ENCODE measurements at regions not wholly inside any gene's neighbourhood (a gene's known extent, or its start where the extent isn't known, plus 50 kb on each side); places are given as distances from the start of the nearest gene placed in this dataset.

DNA sequence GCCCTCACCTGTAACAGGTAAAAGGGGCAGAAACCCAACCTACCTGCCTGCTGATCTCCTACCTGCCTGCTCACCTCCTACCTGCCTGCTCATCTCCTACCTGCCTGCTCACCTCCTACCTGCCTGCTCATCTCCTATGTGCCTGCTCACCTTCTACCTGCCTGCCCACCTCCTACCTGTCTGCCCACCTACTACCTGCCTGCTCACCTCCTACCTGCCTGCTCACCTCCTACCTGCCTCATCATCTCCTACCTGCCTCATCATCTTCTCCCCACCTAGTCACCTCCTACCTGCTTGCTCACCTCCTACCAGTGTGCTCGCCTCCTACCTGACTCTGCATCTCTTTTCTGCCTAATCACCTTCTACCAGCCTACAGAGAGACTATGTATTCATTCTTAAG, 452.9 kb downstream of the MATN1 start:
- Histone ChIP-seq H3K36me3 (ENCODE audit: control insufficient read depth in 1 of 2, insufficient read depth in 2 of 2, low read length in 2 of 2) (no peaks in the 10 kb centered on the region), H3K4me1 (ENCODE audit: control insufficient read depth in 1 of 2, insufficient read depth in 2 of 2, low read length in 2 of 2) (no peaks in the 10 kb centered on the region), H3K27me3 (ENCODE audit: low read depth, low read length) (peaks cover under 1% of the 10 kb centered on the region), H3K9me3 (ENCODE audit: control insufficient read depth in 1 of 2, low read length in 2 of 2) (peaks cover 0 to 4% of the 10 kb centered on the region in 2 donors), H3K27ac (ENCODE audit: low read length) (no peak overlapping the region), H3K4me3 (ENCODE audit: low read depth in 1 of 2, low read length in 2 of 2) (no peak overlapping the region)

DNA sequence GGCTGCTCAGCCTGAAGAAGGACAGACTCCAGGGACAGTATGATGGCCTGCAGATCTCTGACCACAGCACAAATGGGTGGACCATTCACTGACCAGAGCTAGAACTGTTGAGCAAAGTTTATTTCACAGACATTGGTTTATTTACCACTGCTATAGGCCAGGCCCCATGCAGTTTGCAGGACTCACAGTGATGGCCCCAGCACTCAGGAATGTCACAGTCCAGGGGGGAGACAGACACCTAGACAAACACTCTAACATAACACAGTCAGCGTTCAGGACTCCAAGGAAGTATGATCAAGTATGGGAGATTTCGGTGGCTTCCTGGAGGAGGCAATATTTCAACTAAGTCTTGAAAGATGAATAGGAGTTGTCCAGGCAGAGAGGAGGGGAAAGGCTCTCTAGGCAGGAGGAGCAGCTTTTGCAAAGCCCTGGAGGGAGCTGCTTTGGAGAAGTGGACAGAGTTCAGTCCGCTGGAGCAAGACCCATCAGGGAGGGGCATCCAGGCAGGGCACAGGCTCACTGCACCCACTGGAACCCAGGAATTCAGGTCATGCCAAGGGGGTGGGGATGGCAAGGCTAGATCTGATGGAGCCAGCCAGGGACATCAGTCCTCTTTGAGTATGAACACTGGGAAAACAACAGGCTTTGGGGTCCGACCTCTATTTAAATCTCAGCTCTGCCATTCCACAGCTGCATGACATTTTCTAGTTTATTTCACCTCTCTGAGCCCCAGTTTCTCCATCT, 454.3 kb downstream of the MATN1 start:
- no peak overlapping the region for H3K4me3 ChIP-seq (ENCODE audit: low read depth in 1 of 2, low read length in 2 of 2)
- no peaks in the 10 kb centered on the region for H3K4me1 ChIP-seq (ENCODE audit: control insufficient read depth in 1 of 2, insufficient read depth in 2 of 2, low read length in 2 of 2)
- H3K27me3 ChIP-seq (ENCODE audit: low read depth, low read length): no peaks in the 10 kb centered on the region
- H3K27ac ChIP-seq (ENCODE audit: low read length): no peak overlapping the region
- H3K9me3 ChIP-seq (ENCODE audit: control insufficient read depth in 1 of 2, low read length in 2 of 2): peaks cover 0 to 4% of the 10 kb centered on the region in 2 donors
- no peaks in the 10 kb centered on the region for H3K36me3 ChIP-seq (ENCODE audit: control insufficient read depth in 1 of 2, insufficient read depth in 2 of 2, low read length in 2 of 2)

DNA sequence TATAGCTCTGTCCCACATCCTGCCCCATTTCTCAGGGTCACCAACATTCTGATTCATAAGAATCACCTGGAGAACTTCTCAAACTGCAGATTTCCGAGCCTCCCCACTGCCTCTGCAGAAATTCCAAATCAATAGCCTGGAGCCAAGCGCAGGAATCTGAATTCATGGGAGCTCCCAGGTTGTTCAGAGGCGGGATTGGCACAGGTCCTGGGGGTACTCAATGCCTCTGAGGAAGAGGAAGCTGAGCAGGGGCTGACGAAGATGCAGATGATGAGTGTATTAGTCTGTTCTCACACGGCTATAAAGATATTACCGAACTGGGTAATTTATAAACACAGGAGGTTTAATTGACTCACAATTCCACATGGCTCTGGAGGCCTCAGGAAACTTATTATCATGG, 455.5 kb downstream of the MATN1 start:
- Histone ChIP-seq H3K4me1 (ENCODE audit: control insufficient read depth in 1 of 2, insufficient read depth in 2 of 2, low read length in 2 of 2) (no peaks in the 10 kb centered on the region), H3K36me3 (ENCODE audit: control insufficient read depth in 1 of 2, insufficient read depth in 2 of 2, low read length in 2 of 2) (no peaks in the 10 kb centered on the region), H3K27me3 (ENCODE audit: low read depth, low read length) (no peaks in the 10 kb centered on the region), H3K4me3 (ENCODE audit: low read depth in 1 of 2, low read length in 2 of 2) (no peak overlapping the region), H3K27ac (ENCODE audit: low read length) (no peak overlapping the region), H3K9me3 (ENCODE audit: control insufficient read depth in 1 of 2, low read length in 2 of 2) (peaks cover 0 to 4% of the 10 kb centered on the region in 2 donors)

- Histone ChIP-seq H3K9me3 (ENCODE audit: control insufficient read depth in 1 of 2, low read length in 2 of 2) (peaks cover 0 to 4% of the 10 kb centered on the region in 2 donors), H3K27me3 (ENCODE audit: low read depth, low read length) (no peaks in the 10 kb centered on the region), H3K36me3 (ENCODE audit: control insufficient read depth in 1 of 2, insufficient read depth in 2 of 2, low read length in 2 of 2) (no peaks in the 10 kb centered on the region), H3K4me1 (ENCODE audit: control insufficient read depth in 1 of 2, insufficient read depth in 2 of 2, low read length in 2 of 2) (no peaks in the 10 kb centered on the region), H3K4me3 (ENCODE audit: low read depth in 1 of 2, low read length in 2 of 2) (no peak overlapping the region), H3K27ac (ENCODE audit: low read length) (no peak overlapping the region)
Measured at GRCh38 chr1:30267046-30267445, 456.3 kb downstream of the MATN1 start.

DNA sequence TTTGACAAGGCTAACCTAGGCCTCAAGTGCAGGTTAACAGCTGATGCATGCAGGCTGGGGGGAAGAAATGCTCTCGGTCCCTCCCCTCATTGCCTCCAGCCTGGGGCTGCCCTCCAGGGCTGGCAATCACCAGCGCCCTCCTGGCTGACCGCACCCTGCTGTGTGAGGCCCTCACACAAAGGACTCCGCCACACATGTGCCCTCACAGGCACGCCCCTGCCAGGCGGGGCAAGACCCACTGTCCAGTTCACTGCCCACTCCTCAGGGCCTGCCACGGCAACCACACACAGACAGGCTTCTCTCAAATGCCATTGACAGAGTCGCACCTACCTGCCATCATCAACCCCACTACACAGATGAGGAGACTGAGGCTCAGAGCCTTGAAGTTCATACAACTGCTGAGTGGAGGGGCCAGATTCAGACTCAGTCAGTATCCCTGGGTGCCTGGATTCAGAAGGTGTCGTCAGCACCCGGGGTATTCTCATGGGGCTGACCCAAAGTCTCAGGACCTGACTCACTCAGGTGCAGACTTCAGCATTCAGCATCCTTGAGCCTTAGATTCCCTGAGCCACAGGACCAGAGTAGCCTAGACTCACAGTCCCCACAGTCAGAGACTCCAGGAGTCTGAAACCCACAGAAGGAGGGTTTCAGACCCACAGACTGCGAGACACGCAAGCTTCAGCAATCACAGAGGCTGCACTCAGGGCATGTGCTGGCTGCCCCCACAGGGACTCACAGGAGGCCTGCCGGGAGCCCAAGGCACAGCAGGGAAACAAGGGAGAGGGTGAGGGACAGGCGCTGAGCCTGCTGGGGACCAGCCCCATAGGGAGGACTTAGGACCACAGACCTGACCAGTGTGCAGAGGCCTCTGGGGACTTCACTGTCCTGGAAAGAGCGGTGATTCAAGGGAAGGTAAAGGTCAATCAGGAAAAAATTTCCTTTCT, 458.0 kb downstream of the MATN1 start:
- no peak overlapping the region for H3K27ac ChIP-seq (ENCODE audit: low read length)
- H3K4me3 ChIP-seq (ENCODE audit: low read depth in 1 of 2, low read length in 2 of 2): no peak overlapping the region
- peaks cover 0 to 4% of the 10 kb centered on the region in 2 donors for H3K9me3 ChIP-seq (ENCODE audit: control insufficient read depth in 1 of 2, low read length in 2 of 2)
- H3K27me3 ChIP-seq (ENCODE audit: low read depth, low read length): no peaks in the 10 kb centered on the region
- no peaks in the 10 kb centered on the region for H3K4me1 ChIP-seq (ENCODE audit: control insufficient read depth in 1 of 2, insufficient read depth in 2 of 2, low read length in 2 of 2)
- no peaks in the 10 kb centered on the region for H3K36me3 ChIP-seq (ENCODE audit: control insufficient read depth in 1 of 2, insufficient read depth in 2 of 2, low read length in 2 of 2)

DNA sequence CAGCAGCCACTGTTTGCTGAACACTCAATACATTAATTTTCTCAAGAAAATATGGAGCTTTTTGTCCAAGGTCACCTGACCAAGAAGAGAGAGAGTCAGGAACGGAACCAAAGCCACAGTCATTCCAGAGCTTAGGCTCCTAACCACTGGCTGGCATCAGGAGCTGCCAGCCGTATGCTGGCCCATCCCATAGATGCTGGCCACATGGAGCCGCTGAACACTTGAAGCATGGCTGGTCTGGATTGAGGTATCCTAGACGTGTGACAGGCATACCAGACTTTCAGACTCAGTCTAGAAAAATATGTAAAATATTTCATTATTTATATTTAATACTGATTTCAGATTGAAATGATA, 458.7 kb downstream of the MATN1 start:
- peaks cover 0 to 4% of the 10 kb centered on the region in 2 donors for H3K9me3 ChIP-seq (ENCODE audit: control insufficient read depth in 1 of 2, low read length in 2 of 2)
- no peak overlapping the region for H3K4me3 ChIP-seq (ENCODE audit: low read depth in 1 of 2, low read length in 2 of 2)
- no peaks in the 10 kb centered on the region for H3K27me3 ChIP-seq (ENCODE audit: low read depth, low read length)
- no peaks in the 10 kb centered on the region for H3K4me1 ChIP-seq (ENCODE audit: control insufficient read depth in 1 of 2, insufficient read depth in 2 of 2, low read length in 2 of 2)
- H3K36me3 ChIP-seq (ENCODE audit: control insufficient read depth in 1 of 2, insufficient read depth in 2 of 2, low read length in 2 of 2): no peaks in the 10 kb centered on the region
- no peak overlapping the region for H3K27ac ChIP-seq (ENCODE audit: low read length)

DNA sequence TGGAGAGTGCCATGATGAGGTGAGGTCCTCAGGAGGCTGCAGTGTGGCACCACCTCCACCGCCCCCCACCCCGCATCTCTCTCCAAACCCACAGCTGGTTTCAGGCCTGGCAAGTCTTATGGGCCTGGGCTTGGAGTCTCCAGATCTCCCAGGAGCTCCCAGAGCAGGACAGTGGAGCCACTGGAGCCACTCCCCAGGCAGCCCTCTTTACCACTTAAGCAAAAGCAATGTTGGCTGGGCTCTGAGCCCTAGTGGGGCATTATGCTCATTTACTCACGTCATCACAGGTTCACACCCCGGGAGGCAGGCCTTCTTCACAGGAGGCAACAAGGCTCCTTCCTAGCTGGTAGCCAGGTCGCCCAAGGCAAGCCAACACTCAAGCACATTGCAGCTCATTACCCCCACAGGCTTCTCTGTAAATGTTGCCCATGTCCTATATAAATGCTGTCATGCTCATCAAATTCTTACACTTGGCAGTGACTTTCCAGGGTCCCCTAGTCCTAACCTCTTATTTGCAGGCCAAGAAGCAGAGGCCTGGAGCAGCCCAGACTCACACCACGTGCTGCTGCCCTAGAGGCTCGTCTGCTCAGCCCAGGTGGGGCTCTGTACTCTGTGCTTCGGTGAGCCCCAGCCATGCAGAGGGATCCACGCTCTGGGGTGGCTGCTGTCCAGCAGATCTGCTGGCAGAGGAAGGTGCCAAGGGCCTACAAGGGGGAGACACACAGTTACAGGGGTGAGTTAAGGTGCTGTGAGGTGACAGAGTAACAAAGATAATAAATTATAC, 459.3 kb downstream of the MATN1 start:
- no peak overlapping the region for H3K27ac ChIP-seq (ENCODE audit: low read length)
- no peaks in the 10 kb centered on the region for H3K4me1 ChIP-seq (ENCODE audit: control insufficient read depth in 1 of 2, insufficient read depth in 2 of 2, low read length in 2 of 2)
- H3K36me3 ChIP-seq (ENCODE audit: control insufficient read depth in 1 of 2, insufficient read depth in 2 of 2, low read length in 2 of 2): no peaks in the 10 kb centered on the region
- no peaks in the 10 kb centered on the region for H3K27me3 ChIP-seq (ENCODE audit: low read depth, low read length)
- no peak overlapping the region for H3K4me3 ChIP-seq (ENCODE audit: low read depth in 1 of 2, low read length in 2 of 2)
- peaks cover 0 to 4% of the 10 kb centered on the region in 2 donors for H3K9me3 ChIP-seq (ENCODE audit: control insufficient read depth in 1 of 2, low read length in 2 of 2)

- H3K4me3 ChIP-seq (ENCODE audit: low read depth in 1 of 2, low read length in 2 of 2): no peak overlapping the region
- no peaks in the 10 kb centered on the region for H3K36me3 ChIP-seq (ENCODE audit: control insufficient read depth in 1 of 2, insufficient read depth in 2 of 2, low read length in 2 of 2)
- no peak overlapping the region for H3K27ac ChIP-seq (ENCODE audit: low read length)
- no peaks in the 10 kb centered on the region for H3K4me1 ChIP-seq (ENCODE audit: control insufficient read depth in 1 of 2, insufficient read depth in 2 of 2, low read length in 2 of 2)
- no peaks in the 10 kb centered on the region for H3K27me3 ChIP-seq (ENCODE audit: low read depth, low read length)
- H3K9me3 ChIP-seq (ENCODE audit: control insufficient read depth in 1 of 2, low read length in 2 of 2): peaks cover 0 to 2% of the 10 kb centered on the region in 2 donors
Measured at GRCh38 chr1:30263405-30263804, 460.0 kb downstream of the MATN1 start.

DNA sequence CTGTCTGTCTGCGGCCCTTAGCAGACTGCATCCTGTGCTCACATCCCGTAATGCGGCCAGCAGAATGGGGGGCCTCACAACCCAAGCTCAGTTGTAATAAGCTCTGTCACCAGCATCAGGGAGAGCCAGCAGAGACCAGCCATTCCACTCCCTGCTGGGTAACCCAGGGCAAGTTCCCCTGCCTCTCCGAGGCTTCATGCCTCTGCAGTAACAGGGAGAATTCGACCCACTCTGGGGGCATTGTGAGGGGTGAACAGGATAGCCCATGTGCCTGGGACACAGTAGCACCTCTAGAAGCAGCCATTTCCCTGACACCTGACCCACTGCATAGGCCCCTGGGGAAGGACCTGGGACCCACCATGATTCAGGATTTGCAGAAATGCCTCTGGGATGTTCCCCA, 461.2 kb downstream of the MATN1 start:
- Histone ChIP-seq H3K36me3 (ENCODE audit: control insufficient read depth in 1 of 2, insufficient read depth in 2 of 2, low read length in 2 of 2) (no peaks in the 10 kb centered on the region), H3K9me3 (ENCODE audit: control insufficient read depth in 1 of 2, low read length in 2 of 2) (no peaks in the 10 kb centered on the region), H3K4me3 (ENCODE audit: low read depth in 1 of 2, low read length in 2 of 2) (no peak overlapping the region), H3K4me1 (ENCODE audit: control insufficient read depth in 1 of 2, insufficient read depth in 2 of 2, low read length in 2 of 2) (no peaks in the 10 kb centered on the region), H3K27ac (ENCODE audit: low read length) (no peak overlapping the region), H3K27me3 (ENCODE audit: low read depth, low read length) (no peaks in the 10 kb centered on the region)

- Histone ChIP-seq H3K27ac (ENCODE audit: low read length) (no peak overlapping the region), H3K4me3 (ENCODE audit: low read depth in 1 of 2, low read length in 2 of 2) (no peak overlapping the region), H3K4me1 (ENCODE audit: control insufficient read depth in 1 of 2, insufficient read depth in 2 of 2, low read length in 2 of 2) (no peaks in the 10 kb centered on the region), H3K36me3 (ENCODE audit: control insufficient read depth in 1 of 2, insufficient read depth in 2 of 2, low read length in 2 of 2) (no peaks in the 10 kb centered on the region), H3K27me3 (ENCODE audit: low read depth, low read length) (no peaks in the 10 kb centered on the region), H3K9me3 (ENCODE audit: control insufficient read depth in 1 of 2, low read length in 2 of 2) (no peaks in the 10 kb centered on the region)
Measured at GRCh38 chr1:30260318-30260717, 463.1 kb downstream of the MATN1 start.

DNA sequence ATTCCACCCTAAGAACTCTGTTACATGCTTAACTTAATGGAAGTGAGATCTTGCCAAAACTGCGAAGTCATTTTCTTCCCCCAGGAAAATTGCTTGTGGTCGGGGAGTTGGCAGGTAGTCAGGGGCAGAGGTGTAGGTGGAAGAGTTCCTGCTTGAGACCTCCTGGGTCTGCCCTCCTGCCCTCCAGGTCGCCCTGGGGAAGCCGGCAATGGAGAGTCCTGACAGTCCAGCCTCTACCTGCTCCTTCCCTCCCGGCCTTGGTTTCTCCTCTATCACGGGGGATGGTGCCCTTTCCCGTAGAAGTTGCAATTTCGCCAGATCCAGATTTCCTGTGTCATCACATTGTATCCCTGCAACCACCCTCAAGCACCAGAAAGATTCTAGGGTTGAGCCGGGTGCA, 463.8 kb downstream of the MATN1 start:
- H3K27ac ChIP-seq (ENCODE audit: low read length): no peak overlapping the region
- H3K36me3 ChIP-seq (ENCODE audit: control insufficient read depth in 1 of 2, insufficient read depth in 2 of 2, low read length in 2 of 2): no peaks in the 10 kb centered on the region
- no peak overlapping the region for H3K4me3 ChIP-seq (ENCODE audit: low read depth in 1 of 2, low read length in 2 of 2)
- H3K27me3 ChIP-seq (ENCODE audit: low read depth, low read length): no peaks in the 10 kb centered on the region
- H3K9me3 ChIP-seq (ENCODE audit: control insufficient read depth in 1 of 2, low read length in 2 of 2): no peaks in the 10 kb centered on the region
- no peaks in the 10 kb centered on the region for H3K4me1 ChIP-seq (ENCODE audit: control insufficient read depth in 1 of 2, insufficient read depth in 2 of 2, low read length in 2 of 2)
